ENCODE measurements at regions not wholly inside any gene's neighbourhood (a gene's known extent, or its start where the extent isn't known, plus 50 kb on each side); places are given as distances from the start of the nearest gene placed in this dataset.
"Not testable (repeated sequence)": the region's sequence is repeated elsewhere in the genome, so short reads cannot be mapped to it uniquely, and the experiment has no call there.

DNA sequence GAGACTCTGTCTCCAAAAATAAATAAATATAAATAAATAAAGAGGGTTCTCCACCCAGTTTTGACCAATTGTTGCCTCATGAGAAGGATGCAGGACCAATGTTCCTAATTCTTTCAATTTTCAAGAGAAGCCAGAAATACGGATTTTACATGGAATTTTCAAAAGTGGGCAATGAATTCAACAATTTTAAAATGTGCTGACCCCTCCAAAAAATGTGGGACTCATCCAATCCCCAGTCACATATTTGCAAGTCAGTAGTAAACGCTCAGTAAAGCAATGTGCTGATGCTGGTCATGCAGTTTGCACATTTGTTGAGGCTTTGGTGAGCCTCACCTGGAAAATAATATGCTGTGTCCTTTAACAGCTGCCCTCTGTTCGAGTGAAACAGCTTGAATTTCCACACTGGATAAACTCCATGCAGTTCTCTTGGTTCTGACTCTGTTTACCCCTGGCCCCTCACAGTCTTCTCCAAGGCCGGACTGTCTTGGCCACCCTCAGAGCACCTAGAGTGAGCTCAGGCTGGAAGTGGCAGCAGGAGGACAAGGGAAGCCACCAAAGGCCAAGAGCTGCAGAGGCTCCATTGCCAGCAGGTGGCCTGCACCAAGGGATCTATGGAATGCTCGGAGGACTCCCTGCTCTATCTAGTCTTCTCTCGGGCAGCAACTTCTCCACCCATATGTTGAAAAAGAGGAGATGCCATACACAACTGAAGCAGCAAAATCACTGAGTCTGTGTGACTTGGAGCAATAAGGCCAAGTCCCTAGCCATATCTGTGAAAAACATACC is 246.8 kb downstream of the UACA start:
- ATAC-seq (peak; percentile 18), DNase-seq (no peak)
- intact Hi-C loops (cut with DNase I, micrococcal nuclease), result no loop called here

DNA sequence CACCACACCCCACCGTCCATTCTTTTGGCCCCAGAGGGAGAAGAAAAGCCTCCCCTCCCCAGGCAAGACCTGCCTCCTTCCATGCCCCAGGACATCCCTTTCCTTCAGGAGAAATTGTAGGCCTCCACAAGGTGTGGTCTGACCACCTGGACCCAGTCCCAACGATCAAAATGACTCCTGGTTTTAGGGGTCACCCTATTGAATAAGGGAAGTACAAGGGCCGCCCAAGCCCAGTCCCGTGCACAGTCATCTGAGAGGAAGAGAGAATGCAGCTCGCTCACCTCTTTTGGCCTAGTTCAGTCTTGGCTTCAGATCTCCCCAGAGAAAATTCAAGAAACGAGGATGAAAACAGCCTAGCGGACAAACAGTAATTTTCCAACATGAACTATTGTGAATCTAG is 249.1 kb downstream of the UACA start:
- ATAC-seq (no peak), DNase-seq (no peak)
- intact Hi-C loops (cut with DNase I, micrococcal nuclease), result no loop called here

DNA sequence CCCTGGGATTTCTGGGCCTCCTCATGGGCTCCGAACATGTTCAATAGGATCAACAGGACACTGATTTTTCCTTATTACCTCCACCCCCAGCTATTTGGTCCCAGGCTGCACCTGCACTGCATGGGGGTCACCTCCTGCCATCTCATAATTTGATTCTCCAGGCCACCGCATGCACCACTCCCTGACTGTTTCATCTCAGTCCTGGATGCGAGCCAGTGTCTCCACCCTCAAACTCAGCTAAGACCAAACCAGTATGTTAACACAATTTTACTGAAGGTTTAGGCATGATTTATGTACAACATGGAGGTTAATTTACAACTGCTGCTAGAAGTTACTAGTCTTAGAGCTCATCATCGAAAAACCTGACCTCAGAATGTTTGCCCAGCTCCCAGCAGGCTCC is 249.5 kb downstream of the UACA start:
- DNase-seq (no peak), ATAC-seq (peak; percentile 41)
- intact Hi-C loops (cut with DNase I, micrococcal nuclease), result no loop called here

DNA sequence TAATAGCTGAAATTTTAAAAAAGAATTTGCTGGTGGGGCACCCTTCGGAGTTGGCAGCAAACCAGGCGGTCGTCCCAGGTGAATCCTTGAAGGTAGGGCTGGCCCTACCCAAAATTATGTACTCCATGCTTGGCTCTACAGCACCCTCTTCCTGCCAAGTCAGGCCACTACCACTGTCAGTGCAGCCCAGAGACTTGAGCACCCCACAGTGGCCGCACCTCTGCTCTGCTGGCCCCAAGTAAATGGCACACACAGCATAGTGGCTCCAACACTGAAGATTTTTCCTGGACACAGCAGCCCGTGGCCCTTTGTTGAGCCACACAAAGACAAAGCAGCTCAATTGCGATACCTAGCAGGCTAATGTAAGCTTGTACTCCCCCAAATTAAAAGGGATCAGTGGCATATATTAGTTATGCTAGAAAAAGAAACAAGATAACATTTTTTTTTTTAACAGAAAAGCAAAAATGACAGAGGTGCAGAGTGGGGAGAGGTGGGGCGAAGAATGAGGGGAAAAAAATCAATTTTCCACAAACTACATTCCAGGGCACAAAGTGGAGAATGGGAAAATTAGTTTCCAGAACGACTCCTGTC is 250.5 kb downstream of the UACA start:
- peak in 1 of 2 donors; percentile 36 for DNase-seq
- ATAC-seq, result peak; percentile 50
- intact Hi-C loops (cut with DNase I, micrococcal nuclease), result no loop called here

DNA sequence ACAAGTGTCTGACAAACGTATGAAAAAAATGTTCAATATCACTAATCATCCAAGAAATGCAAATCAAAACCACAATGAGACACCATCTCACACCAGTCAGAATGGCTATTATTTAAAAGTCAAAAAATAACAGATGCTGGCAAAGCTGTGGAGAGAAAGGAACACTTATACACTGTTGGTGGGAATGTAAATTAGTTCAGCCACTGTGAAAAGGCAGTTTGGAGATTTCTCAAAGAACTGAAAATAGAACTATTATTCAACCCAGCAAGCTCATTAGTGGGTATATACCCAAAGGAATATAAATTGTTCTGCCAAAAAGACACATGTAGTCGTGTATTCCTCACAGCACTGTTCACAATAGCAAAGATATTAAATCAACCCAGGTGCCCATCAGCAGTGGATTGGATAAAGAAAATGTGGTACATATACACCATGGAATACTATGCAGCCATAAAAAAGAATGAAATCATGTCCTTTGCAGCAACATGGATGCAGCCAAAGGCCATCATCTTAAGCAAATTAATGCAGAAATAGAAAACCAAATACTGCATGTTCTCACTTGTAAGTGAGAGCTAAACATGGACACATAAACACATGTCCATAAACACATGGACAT is 251.3 kb downstream of the UACA start:
- ATAC-seq; DNase-seq; intact Hi-C loops (cut with DNase I, micrococcal nuclease): not testable (repeated sequence)

DNA sequence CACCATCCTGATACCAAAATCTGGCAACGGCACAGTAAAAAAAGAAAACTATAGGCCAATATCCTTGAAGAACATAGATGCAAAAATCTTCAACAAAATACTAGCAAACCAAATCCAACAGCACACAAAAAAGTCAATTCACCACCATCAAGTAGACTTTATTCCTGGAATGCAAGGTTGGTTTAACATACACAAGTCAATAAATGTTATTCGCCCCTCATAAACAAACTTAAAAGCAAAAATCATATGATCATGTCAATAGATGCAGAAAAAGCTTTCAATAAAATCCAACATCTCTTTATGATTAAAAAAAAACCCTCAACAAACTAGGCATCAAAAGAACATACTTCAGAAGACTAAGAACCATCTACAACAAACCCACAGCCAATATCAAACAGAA is 252.9 kb downstream of the UACA start:
- ATAC-seq, result no peak
- no peak for DNase-seq
- intact Hi-C loops (cut with DNase I, micrococcal nuclease), result no loop called here

DNA sequence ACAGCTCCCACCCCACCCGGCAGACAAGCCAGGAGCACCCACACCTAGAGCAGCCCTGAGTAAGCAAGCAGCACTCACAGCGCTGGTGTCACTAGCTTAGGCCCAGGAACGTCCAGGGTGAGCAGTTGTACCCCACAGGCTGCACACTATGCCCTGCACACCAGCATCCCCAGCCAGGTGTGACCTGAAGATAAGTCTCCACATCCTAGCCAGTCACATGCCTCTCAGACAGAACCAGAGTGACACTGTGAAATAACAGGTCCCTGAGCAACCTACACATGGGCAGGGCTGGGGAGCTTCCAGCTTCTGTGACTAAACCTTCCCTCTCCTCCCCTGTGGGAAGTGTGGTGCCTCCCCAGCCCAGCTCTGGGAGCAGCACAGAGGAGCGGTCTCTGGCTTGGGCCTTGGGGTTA is 253.6 kb downstream of the UACA start:
- intact Hi-C loops (cut with DNase I, micrococcal nuclease), result no loop called here
- DNase-seq (no peak), ATAC-seq (no peak)

DNA sequence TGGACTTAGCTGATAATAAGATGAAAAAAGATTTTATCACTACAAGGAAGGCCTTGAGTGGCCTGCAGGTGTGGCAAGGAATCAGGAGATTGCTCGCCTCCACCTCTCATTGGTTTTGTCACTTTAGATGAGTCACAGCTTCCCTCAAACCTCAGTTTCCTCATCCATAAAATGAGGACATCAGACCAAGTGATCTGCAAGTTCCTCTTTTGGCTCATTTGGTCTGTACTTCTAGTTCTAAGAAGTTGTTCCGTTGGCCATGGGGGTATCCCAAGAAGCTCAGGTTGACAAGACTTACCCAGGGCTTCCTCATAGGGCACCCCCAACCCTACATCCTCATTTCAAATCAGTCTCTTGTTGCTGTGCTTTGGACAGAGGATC is 254.1 kb downstream of the UACA start:
- intact Hi-C loops (cut with DNase I, micrococcal nuclease), result no loop called here
- DNase-seq (no peak), ATAC-seq (no peak)

DNA sequence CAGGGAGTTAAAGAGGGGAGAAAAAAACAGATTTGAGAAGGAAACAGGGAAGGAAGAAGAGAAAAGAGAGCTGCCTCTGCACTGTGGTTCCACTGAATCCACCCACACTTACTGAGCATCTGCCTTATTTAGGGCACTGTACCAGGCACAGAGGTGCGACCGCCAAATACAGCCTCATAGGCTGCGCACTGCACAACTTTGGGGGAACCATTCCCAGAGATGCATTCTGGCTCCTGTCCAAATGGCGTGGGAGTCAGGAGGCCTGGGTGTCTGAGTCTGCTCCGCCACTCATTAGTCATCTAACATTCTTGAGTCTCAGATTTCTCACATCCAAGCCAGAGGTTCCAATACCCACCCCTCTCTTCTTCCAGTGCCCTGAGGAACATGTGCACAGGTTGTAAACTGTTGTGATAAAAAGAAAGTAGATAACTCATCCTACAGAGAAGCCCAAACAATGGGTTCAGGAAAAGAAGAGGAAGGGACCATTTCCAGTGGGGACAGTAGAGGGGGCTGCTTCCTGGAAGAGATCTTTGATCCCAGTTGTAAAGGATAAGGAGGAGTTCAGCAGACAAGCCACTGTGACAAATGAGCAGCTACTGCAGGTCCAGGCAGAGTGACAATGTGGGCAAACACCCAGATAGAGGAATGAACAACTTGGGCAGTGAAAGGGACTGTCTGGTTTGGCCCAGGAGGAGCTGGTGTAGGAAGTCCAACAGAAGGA is 254.6 kb downstream of the UACA start:
- DNase-seq (peak in 1 of 2 donors; percentile 6), ATAC-seq (no peak)
- intact Hi-C loops (cut with DNase I, micrococcal nuclease), result no loop called here

DNA sequence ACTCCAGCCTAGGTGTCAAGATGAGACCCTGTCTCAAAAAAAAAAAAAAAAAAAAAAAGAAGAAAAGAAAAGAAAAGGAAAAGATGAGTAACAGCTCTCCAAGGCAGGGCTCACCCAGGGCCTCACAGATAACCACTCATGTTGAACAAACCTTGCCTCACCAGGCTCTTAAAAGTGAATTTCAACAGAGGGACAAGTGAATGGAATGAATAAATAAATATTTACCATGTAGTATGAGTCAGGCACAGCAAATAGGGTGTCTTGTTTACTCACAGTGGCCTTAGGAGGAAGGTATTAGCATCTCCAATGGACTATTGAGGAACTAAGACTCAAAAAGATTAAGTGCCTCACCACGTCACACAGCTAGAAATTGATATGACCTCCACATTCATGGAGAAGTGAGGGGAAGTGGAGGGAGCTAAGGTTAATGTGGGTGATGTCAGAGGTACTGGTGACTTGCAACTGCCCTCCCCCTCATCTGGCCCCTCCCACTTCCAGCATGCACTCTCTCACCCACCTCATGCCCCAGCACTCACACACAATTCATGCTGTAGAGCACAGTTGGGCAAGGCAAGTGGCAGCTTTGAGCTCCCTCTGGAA is 255.5 kb downstream of the UACA start:
- ATAC-seq, result peak; percentile 46
- intact Hi-C loops (cut with DNase I, micrococcal nuclease), result no loop called here
- no peak for DNase-seq

DNA sequence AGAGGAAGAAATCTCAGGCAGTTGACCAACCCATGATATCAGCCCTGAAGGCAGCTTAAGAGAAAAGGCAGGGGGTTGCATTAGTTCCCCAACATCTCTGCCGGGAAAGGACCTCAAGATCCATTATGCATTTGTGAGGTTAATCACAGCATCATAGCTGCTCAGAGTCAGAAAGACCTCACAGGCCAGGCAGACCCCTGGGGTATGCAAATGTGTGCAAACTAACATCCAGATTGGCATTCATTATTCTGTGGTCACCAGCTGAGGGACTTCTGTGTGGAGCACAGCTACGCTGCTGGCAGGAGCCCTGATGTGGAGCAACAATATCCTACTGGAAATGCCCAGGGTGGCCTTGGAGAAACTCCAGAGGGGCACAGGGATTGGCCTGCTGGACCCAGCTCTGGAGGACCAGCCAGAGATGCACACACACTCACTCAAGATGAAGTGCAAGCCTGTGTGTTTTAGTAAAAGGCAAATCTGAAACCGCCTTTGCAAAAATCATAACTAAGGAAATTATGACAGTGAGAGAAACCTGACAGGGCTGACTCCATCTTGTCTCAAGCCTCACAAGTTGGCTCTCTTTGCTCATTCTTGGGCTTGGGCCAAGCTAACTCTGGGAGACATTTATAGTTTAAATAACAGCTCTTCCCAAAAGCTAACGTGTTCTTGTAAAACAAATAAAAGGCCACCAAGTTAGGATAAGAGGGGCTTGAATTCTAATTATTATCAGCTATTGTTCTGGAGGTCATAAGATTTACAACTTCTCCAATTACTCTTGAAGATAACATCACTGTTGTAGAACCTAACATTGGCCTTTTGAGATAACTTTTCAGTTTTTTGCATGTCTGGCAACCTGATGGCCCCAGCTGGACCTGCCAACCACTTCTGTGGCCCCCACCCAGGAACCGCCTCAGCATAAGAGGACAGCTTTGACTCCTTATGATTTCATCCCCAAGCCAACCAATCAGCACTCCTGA is 257.1 kb downstream of the UACA start:
- intact Hi-C loops (cut with DNase I, micrococcal nuclease), result no loop called here
- DNase-seq, result no peak
- no peak for ATAC-seq

DNA sequence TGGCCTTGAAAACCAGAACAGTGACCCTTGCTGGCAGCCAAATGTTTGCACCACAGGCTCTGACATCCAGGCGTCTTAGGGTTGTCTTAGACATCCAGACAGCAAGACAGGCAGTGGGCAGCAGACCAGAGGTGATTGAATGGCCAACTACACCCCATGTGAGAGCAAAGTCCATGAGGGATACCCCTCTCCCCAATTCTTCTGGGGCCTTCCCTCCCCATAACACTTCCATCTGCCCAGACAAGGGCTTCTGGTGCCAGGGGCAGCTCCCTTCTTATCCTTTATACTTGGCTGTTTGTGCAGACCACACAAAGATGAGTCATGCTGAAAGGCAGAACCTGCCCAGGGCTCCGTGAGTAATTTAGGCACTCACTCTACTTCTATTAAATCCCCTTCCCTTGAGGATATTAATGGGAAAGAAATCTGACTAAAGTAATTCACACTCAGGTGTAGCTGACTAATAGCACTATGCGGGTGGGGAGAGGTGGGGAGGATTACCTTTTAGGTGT is 257.9 kb downstream of the UACA start:
- no peak for ATAC-seq
- intact Hi-C loops (cut with DNase I, micrococcal nuclease), result no loop called here
- no peak for DNase-seq

DNA sequence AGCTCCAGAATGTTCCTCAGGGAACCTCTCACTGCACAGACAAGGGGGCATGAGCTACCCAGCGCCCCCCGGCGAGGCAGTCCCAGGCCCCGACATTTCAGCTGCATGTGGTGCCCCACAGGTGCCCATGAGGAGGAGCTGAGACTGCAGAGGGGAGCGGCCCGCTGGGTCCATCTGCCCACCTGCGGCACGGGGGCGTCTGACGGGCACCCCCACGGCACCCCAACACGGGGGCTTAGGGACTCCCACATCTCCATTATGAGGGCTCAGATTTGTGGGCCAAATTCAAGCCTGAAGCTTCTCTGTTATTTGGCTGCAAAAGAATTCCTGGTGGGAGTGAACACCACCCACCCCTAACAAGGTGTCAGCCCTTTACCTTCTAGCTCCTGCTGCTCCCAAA is 258.4 kb downstream of the UACA start:
- intact Hi-C loops (cut with DNase I, micrococcal nuclease), result no loop called here
- no peak for ATAC-seq

DNA sequence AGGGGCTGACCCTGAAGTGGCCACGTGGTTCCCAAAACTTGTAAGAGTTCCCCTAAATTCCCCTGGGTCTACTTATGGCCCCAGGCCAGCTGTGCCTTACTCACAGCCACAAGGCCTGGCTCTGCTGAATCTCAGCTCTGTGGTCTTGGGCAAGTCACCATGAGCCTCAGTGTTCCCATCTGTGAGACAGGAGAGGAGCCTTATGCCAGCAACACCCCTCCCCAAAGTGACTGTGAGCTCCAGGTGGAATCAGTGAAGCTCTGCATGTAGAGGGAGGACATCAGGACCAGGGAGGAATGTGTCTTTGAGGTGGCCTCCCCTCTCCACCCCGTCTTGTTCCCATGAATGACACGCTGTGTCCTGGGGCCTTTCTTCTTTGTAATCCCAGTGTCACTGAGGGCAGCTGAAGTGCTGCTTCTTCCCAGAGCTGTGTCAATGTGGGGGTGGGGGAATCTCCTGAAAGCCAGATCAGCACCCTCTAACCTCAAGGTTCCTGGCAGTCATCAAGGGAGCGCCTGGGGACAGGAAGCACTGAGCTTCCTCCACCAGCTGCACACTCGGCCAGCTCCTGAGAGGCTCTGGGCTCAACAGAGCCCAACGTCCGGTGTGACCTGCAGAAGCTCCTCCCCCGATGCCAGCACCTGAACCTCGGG is 258.9 kb downstream of the UACA start:
- ATAC-seq (peak; percentile 40), DNase-seq (peak; percentile 57 to 69)
- intact Hi-C loops (cut with DNase I, micrococcal nuclease), result no loop called here

More for the DNA sequence above, 258.4 kb downstream of the UACA start:
- DNase-seq, result no peak

DNA sequence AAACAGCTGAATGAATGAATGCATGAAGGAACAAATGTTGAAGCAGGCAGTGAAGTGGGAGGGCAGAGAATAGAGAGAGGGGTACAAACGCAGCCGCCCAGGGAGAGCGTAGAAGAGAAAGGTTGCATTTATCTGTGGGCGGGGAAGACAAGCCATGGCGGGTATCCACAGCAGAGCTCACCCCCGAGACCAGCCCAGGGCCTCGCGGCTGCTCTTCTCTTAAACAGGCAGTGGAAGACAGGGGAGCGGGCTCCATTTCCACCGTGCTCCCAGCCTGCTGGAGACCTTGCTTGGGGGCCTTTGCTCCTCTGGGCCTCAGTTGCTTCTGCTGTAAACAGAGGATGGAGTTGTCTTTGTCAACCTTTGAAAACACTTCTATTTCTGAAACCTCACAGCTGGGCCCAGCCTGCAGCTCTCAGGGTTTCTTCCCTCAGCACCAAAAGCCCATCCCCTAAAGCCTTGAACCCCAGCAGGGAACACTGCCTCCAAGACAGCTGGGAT is 259.5 kb downstream of the UACA start:
- intact Hi-C loops (cut with DNase I, micrococcal nuclease), result no loop called here
- no peak for ATAC-seq
- DNase-seq, result no peak

DNA sequence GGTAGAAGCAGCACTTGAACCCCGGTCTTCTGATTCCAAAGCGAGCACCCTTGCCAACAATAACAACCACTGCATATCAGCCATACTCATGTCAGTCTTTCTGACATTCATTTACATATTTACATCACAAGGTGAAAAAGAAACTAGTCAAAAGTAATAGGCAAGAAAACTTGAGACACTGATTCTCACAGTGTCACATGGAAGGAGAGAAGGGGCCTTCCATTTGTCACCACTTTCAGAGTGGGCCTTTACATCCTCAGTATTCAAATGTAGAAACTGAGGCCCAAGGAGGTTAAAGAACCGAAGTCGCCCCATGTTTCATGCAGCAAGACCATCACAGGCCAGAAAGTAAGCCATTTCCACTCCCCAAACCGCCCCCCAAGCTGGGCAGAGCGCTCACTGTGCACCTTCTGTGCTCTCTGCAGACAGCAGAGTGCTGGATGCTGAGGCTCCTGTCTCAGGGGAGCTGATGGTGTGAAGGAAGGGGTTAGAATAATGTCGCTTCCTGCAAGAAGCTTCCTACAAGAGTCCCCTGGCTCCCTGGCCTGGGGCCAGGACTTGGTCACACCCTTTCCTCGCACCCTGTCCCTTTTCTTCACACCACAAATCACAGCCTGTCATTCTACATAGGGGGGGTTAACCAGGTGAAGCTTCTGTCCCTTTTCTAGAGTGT is 260.1 kb downstream of the UACA start:
- DNase-seq (no peak), ATAC-seq (no peak)
- intact Hi-C loops (cut with DNase I, micrococcal nuclease), result no loop called here

DNA sequence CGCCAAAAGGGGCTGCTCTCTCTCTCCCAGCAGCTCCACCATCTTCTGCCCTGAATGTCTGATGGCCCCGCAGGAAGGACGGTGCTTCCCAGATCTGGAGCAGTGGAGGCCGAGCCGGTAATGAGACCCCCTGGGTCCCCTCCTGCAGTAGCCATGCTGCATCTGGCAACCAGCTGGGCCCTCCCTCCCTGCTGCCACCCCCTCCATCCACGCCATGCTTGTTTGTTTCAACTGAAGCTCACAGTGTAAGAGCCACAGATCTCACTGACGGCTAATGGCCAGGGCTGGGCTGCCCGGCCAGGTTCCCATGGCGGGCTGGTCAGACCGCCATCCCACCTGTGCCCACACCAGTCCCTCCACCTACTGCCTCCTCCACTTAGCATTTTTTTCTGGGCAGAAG is 260.8 kb downstream of the UACA start:
- ATAC-seq, result no peak
- intact Hi-C loops (cut with DNase I, micrococcal nuclease), result no loop called here

More for the DNA sequence above, 260.8 kb downstream of the UACA start:
- DNase-seq, result no peak

Data from left colon (tissue), 2 donors.